B cell (primary cell): ENCODE measurements at regions not wholly inside any gene's neighbourhood (a gene's known extent, or its start where the extent isn't known, plus 50 kb on each side); places are given as distances from the start of the nearest gene placed in this dataset.

ENCODE experiments used
- CTCF ChIP-seq: fragments of 200-600 bp; IDR thresholded peaks from one replicate; pipeline ENCODE4 v1.8.0; 2022; ENCODE audit warnings: antibody characterized with exemption, mild to moderate bottlenecking
- EZH2 ChIP-seq: IDR thresholded peaks from 2 replicates; pipeline ENCODE4 v1.6.1; 2012; ENCODE audit warnings: borderline replicate concordance, low read depth, mild to moderate bottlenecking, moderate library complexity, low read length; ENCODE audit not compliant: insufficient read depth, poor library complexity, severe bottlenecking

DNA sequence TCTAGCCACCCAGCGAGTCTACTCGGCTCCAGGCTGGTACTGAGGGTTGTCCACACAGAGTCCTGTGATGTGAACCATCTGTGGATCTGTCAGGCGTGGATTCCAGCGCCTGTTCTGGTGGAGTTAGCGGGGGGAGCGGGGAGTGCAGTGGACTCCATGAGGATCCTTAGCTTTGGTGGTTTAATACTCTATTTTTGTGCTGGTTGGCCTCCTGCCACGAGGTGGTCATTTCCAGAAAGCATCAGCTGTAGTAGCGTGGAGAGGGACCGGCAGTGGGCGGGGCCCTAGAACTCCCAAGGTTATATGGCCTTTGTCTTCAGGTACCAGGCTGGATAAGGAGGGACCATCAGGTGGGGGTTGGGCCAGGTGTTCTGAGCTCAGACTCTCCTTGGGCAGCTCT is 446.5 kb downstream of the EDEM1 start:
- TF ChIP-seq CTCF = no peak
- TF ChIP-seq EZH2 = no peak
